Esophagus squamous epithelium (tissue), 4 donors: ENCODE measurements at regions not wholly inside any gene's neighbourhood (a gene's known extent, or its start where the extent isn't known, plus 50 kb on each side); places are given as distances from the start of the nearest gene placed in this dataset.

Source experiments
- CTCF ChIP-seq, 6 experiments: fragments of 450-650 bp in 4 of 6; fragments of 200-600 bp in 2 of 6; sonication (generic) in 2 of 6; IDR thresholded peaks; one replicate each; pipeline ENCODE4 v1.5.1; 2016 to 2019; ENCODE audit warnings: antibody characterized with exemption in 6 of 6, mild to moderate bottlenecking in 4 of 6, moderate library complexity in 4 of 6
- POLR2A ChIP-seq, 4 donors: fragments of 450-650 bp; IDR thresholded peaks; one replicate each; pipeline ENCODE4 v1.6.1; 2017; ENCODE audit warnings: antibody characterized with exemption in 4 of 4, mild to moderate bottlenecking in 4 of 4, moderate library complexity in 3 of 4

DNA sequence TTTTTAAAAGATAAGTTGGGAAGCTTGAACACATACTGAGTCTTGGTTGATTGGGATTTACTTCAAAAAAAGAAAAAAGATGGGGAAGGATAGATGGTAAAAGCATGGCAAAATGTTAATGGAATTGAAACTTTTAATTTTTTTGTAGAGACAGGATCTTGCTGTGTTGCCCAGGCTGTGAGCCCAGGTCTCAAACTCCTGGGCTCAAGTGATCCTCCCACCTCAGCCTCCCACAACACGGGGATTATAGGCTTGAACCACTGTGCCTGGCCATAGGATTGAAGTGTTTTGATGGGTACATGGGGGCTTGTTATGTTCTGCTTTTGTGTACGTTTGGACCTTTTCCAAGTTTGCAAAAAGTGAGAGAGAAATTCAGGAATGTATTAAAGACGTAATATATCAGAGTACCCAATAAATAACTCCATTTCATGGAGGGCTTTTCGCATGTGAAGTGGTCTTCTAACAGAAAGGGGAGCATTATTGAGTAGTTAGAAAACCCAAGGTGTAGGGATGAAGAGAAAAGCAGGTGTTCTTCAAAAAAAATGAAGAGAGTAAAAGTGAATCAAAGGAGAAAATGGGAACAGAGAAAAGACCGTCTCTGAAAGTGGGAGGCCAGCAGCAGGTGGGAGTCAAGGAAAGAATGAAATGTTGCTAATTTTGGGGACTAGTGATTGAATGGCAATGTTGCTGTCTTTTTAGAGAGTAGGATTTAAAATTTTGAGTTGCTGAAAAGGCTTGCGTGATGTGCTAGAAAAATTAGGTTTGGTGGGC is 55.2 kb downstream of the GARRE1 start:
- TF ChIP-seq CTCF (IDR thresholded peaks at IDR 0.05) (no peak), POLR2A (IDR thresholded peaks at IDR 0.05) (no peak)
